CD4-positive, alpha-beta T cell treated with Interleukin-17A for 4 hours (primary cell): ENCODE measurements at regions not wholly inside any gene's neighbourhood (a gene's known extent, or its start where the extent isn't known, plus 50 kb on each side); places are given as distances from the start of the nearest gene placed in this dataset.
"Not testable (repeated sequence)": the region's sequence is repeated elsewhere in the genome, so short reads cannot be mapped to it uniquely, and the experiment has no call there.

Experiments used
- DNase-seq: peaks from one replicate; pipeline ENCODE4 v3.0.0-alpha.2; 2020; ENCODE audit warnings: mixed read lengths

DNA sequence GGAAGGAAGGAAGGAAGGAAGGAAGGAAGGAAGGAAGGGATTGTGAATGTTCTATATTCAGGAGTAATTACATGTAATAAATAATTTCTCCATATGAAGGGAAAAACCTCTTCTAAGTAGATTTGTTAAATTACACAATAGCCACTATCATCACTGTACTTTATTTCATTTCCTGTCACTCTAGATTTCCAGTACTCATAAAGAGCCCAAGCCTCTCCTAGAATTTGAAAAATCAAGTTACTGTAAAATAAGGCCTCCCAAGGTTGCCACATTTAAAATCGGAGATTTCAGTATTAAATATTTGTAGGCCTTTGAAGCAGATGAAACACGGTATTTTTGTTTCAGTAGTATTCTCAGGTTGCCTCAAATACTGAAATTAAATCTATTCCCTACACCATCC is 499.0 kb downstream of the CDH10 start:
- DNase-seq, result no peak

DNA sequence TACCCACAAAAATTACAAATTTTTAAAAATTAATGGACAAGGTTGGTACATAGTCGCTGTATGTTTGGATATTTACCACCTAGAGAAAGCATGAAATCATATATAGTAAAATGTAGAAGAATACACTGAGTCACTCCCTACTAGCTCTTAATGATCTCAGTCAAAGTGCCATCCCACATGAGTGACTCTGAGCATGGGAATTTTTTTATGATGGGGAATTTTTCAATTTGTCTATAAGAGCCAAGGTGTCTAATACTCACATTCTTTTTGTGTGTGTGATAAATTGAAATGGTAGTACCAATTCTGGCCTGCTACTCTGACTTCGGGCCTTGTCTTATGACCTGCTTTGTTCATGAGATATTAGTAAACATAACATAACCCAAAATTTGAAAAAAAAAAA is 483.2 kb downstream of the CDH10 start:
- no peak for DNase-seq

DNA sequence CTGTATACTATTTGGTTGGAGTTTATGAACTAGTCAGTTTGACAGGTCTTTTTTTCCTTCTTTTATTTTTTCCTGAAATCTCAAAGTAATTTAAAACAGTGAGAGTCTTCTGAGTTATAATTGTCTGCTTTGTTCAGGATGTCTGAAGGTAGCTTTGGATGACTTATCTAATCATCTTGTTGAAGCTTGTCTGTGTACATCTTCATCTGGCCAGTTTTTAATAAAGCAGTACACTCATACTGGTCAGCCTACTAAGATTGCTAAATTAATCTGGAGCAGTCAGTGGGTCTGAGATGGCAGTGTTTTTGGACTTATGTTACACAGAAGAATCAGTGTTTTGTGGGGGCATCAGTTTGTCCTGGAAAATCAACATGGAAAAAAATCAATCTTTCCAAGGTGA is 482.4 kb downstream of the CDH10 start:
- no peak for DNase-seq

DNA sequence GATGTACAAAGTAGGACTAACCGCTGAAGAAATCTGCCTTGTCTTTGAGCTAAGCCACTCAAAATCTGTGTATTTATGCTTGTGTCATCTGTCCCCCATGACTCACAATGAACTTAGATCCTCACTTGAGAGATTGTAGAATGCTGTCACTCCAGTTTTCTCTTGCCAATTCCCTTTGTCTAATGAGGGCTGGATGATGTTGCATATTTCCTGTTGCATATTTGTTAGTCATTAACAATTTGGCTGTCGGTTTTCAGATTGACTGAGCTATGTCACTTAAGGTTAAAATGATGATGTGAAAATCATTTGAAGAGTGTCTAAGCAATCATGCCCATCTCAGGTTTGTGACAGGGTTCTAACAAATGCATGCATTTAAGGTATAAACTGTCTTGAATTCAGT is 481.7 kb downstream of the CDH10 start:
- no peak for DNase-seq

DNA sequence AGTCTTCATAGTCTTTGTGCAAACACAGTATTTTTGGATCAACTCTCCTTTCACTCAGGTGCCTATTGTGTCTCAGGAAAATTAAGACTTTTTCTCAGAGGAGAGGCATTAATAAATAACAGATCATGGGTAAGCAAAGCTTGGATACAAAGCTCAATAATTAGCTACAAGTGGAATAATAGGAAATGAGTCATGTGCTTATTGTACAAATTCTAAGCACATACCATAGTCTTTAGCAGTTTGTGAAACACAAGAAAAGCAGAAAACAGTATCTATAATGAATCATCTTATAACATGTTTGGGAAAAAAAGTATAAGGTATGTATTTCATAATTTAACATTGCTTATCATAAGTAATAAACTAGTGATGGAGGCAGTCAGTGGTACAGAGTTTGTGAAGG is 477.0 kb downstream of the CDH10 start:
- no peak for DNase-seq

DNA sequence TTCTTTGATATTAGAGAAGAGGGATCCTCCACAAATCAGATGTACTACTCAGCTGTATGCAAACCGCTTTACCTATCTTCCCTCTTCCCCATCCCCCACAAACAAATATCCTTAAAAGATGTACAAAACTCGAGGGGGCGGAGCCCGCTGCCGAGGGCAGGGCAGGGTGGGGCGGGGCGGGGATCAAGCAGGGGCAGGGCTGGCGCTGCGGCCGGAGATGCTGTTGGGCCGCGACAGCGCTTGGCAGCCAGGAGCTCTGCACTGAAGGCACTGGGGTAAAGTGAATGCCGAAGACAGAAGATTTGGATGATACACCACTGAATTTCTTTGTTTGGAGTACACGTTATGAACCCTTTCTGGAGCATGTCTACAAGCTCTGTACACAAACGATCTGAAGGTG is 474.8 kb downstream of the CDH10 start:
- DNase-seq, result no peak

DNA sequence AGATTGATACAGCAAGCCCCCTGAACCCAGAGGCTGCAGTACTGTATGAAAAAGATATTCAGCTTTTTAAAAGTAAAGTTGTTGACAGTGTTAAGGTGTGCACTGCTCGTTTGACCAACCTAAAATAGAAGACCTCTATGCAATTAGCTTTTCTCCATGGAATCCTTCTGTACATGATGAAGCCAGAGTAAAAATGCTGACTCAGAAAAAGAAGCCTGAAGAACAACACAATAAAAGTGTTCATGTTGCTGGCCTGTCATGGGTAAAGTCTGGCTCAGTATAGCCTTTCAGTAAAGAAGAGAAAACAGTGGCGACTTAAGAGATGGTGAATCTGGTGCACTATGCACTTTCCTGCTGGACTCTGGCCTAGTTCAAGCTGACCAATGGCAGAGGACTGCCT is 473.8 kb downstream of the CDH10 start:
- not testable (repeated sequence) for DNase-seq

DNA sequence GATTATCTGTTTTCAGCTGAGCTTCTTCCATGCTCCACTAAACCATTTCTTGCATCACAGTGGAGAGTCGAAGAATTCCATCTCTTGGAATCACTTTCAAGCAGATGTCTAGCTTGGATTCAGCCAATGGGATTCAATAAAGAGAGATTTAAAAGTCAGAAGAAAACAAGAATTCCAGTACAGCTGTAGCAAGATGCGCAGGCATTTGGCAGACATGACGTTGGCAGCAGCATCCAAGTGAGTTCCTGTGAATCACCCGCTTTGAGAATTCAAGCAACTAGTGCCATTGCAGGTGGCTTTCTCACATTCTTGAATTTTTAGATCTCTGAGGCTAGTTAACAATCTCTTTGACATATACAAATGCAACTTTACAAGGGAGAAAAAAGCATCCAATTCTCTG is 467.0 kb downstream of the CDH10 start:
- DNase-seq, result no peak

DNA sequence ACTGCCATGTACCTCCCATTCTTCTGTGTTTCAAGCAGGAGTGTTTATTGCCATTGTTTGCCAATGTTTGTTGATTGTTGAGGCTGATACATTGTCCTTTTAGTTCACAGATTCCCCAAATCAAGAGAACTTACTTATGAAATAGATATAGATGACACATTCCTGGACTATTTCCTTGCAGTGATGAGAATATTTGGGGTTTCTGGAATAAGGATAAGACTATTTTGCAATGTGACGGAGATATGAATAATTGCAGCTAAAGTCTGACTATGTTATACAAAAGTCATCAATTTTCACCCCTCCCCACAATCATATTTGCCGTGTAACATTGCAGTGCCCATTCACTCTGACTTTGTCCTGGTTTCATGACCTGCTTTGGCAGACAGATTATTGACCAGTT is 460.8 kb downstream of the CDH10 start:
- no peak for DNase-seq

DNA sequence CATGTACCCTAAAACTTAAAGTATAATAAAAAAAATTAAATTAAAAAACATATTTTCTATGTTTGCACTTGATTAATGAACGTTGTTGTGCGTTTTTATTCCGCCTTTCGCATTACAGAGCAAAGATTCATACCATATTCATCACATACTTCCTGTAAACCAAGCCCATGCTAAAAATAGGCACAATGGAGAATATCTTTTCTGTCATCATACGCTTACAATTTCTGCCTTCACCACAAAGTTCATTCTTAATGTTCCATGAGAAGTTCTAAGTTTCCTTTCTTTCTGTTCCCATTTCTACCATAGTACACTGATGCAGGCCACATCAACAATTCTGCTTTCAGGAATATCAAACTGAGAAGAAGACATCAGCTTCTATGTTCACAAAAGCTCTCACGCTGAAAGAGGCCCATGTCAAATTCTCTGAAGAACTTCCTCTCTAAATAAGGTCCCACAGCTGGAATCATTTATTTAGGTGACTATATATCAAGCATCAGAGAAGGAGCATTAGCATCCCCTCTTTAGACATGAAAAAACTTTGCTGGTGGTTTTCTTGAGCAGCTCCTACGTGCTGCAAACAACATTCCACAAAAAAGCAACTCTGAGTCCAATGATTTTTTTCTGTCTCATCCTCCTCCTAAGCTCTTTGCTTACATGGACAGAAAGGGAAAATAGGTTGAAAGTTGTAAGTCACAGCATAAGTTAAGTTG is 456.4 kb downstream of the CDH10 start:
- no peak for DNase-seq

DNA sequence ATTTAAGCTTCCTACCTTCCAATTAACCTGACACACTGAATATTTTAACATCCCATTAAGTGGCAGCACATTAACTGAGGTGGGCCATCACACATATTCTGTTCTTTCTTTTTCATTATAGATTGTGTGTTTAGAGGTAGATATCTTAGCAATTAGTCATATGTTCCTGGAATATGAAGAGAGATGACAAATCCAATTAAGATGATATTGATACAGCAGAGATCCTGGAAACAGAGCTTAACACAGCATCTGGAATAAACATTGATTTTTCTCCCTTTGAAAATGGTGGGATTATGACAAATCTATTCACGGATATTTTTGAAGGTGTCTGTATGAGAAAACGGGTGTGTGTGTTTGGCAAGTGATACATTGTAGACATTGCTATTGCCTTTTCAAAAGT is 448.0 kb downstream of the CDH10 start:
- DNase-seq, result no peak

DNA sequence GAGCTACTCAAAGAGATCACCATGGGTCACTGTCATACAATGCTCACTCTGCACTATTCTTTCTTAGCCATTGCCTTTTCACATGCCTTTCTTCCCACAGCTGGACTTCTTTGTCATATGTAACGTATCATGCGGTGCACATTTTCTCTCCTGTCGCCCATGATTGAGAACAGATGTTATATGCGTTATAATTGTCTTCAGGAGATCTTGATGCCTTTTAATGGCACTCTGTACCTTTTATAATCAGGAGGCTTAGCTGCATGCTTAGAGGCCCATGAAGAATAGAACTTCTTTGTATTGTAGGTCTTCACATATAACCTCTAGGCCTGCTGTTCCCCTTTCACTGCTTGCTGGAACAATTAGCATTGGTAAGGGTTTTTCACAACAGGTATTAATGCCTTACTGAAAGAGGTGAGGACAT is 436.1 kb downstream of the CDH10 start:
- DNase-seq, result no peak

DNA sequence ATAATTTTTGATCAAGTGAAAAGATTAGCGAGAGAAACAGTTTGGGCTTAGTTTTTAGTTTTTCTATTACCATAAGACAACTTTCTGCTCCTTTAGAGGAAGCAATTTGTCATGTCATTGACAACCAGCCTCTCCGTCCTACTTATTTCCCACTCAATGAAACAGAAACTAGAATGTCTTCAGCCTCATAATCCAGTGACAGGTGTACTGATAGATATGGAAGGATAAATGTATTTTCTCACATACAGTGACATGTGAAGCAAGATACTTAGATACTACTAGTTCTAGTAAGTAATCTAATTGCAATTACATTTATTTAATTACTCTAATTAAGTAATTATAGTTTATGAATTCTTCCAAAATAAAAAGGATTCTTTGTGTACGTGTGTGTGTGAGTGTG is 429.7 kb downstream of the CDH10 start:
- DNase-seq, result no peak

DNA sequence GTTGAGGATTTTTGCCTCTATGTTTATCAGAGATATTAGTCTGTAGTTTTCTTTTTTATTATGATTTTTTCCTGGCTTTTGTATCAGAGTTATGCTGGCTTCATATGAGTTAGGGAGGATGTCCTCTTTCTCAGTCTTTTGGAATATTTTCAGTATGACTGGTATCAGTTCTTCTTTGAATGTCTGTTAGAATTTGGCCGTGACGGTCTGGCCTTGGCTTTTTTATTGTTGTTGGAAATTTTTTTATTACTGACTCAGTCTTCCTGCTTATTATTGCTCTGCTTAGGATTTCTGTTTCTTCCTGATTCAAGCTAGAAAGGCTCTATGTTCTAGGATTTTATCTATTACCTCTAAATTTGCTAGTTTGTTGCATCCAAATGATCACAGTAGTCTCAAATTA is 421.9 kb downstream of the CDH10 start:
- no peak for DNase-seq

DNA sequence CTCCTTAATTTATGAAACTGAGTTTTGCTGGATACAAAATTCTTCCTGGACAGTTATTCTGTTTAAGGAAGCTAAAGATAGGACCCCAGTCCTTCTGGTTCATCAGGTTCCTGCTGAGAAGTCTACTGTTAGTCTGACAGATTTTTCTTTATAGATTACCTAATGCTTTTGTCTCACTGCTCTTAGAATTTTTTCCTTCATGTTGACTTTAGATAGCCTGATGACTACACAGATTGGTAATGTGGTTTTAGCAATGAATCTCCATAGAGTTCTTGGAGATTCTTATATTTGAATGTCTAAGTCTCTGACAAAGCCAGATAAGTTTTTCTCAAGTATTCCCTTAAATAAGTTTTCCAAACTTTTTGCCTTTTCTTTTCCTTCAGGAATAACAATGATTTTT is 419.7 kb downstream of the CDH10 start:
- DNase-seq, result no peak

DNA sequence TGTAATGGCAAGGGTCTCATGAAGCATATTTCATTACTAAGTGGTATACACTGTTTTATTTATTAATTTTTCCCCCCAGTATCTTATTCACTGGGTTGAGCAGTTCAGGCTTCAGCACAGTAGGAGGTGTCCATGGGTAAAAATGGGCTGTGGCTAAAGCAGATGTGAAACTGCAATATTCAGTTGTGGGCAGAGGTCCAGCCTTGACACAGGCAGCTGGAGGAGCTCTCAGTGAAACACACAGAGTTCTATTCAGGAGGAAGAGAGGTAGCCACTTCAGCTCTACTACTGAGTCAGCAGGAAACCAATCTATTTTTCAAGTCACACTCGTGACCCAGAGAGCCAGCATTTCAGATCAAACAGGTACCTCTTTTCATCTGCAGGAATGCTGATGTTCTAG is 418.3 kb downstream of the CDH10 start:
- DNase-seq, result no peak

DNA sequence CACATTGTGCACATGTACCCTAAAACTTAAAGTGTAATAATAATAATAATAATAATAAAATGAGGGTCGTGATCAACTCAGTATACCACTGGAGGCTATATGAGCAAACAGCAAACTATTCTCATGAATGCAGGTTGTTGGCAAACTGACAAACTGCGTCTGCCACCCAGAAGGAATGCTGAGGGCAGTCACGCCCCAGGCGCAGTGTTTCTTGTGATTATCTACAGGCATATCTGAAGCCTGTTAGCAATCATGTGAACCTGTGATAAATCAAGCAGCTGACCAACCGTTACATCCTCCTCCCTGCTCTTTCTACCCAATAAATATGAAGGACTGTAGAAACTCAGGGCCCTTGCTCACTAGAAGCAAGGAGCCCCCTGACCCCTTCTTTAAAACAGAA is 416.9 kb downstream of the CDH10 start:
- DNase-seq, result not testable (repeated sequence)

DNA sequence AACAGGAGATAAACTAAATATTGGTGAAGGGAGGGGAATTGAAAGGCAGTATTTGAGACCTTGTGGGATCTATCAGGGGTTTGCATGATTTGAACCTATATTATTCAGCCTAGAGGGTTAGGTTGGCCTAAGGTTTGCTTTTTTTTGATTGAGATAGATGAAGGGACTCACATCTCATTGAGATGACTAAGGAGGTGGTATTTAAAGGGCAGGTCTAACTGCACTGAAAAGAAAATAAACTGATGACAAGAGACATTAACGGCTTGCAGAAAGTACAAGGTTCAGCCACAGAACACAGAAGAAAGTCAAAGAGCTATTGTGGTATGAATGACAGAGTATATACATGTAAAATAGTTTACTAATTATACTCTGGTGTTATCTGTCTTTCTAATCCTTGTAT is 412.7 kb downstream of the CDH10 start:
- DNase-seq, result no peak

DNA sequence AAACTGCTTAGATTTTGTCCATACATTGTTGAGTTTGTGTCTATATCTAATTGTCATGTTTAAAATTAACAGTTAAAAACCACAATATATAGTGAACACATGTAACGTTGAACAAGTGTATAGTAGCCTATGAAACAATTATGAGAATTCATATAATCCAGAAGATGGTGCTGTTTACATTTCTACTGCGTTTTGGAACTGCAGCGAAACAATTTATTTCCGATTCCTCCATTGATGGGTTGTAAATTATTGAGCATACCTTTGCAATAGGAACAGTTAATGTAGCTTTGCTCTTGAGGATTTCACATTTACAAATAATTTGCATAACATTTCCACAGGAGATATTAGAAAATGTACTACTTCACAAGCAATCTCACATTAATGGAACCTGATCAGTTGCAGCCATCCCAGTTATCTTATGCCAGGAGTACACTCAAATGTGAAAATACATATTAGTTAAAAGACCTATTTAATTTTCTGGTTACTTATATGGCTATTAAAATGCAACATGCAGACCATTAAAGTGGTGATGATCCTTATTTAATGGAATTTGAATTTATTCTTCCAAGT is 411.8 kb downstream of the CDH10 start:
- no peak for DNase-seq

DNA sequence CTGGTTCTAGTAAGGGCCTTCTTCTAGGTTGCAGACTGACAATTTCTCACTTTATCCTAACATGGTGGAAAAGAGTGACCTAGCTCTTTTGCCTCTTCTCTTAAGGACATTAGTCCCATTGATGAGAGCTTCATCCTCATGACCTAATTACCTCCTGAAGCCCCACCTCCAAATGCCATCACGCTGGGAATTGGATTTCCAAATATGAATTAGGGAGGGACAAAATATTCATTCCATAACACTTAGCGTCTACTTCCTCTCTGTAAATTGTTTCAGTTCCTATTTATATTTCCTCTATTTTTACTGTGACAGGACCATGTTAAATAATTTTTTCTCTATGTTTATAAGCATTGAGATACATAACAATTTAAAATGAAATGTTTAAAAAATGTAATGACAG is 408.8 kb downstream of the CDH10 start:
- no peak for DNase-seq

DNA sequence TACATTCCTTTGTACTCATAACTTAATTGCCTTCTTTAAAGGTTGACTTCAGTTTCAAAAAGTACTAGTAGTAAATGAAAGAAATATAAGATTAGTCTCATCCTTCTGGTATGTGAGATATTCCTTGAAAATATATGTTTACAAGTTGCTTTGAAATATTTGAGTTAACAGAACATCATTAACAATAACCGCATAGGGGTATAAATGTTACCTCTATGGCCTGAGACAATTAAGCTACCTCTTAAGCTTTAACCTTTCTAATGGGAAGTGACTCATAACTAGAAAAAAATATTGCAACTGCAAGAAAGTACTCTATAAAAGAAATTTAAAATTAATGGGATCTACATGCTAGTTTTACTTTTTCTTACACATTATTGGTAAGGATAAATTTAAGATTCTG is 399.0 kb downstream of the CDH10 start:
- DNase-seq, result no peak

DNA sequence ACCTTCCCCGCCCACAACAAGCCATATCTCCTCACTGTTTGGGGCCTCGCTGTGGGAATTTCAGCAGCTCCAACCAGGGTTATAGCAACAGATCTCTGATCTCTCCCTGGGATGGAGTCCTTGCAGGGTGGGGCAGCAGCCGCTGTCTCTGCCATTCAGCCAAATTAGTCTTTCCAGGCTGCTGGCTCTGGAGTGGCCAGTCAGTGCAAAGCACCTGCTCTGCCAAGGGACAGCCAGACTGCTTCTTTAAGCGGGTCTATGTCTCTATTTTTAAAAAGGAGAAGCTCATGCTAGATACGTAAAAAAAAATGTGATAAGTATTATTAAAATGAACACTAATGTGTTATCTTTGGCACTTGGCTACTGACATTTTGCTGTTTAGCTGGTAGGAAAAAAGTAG is 380.2 kb downstream of the CDH10 start:
- no peak for DNase-seq

DNA sequence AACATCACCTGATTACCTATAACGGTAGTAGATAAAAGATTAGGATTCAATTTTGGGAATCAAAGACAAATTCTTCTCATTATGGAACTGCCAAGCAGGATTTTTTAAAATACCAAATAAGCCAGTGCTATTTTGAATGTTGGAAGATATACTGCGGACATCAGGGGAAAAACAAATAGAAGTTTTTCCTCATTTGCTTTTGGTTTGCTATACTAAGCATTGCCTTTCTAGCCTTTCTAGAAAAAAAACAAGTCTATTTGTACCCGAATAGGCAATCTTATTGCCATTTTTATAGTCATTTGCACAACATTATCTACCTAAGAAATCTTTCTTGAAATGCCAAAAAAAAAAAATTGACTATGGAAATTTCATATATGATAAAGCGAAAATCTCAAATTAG is 379.5 kb downstream of the CDH10 start:
- DNase-seq, result no peak

DNA sequence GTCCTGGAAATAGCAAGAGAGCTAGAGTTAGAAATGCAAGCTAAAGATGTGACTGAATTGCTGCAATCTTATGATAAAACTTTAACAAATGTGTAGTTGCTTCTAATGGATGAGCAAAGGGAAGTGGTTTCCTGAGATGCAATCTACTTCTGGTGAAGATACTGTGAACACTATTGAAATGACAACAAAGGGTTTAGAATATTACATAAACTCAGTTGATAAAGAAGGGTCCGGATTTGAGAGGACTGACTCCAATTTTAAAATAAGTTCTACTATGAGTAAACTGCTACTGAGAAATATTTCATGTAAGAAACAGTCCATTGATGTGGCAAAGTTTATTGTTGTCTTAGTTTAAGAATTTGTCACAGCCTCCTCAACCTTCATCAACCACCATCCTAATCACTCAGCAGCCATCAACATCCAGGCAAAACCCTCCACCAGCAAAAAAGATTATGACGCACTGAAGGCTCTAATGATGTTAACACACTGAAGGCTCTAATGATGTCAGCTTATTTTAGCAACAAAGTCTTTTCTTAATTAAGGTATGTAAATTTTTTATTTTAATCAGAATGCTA is 376.2 kb downstream of the CDH10 start:
- DNase-seq, result no peak

DNA sequence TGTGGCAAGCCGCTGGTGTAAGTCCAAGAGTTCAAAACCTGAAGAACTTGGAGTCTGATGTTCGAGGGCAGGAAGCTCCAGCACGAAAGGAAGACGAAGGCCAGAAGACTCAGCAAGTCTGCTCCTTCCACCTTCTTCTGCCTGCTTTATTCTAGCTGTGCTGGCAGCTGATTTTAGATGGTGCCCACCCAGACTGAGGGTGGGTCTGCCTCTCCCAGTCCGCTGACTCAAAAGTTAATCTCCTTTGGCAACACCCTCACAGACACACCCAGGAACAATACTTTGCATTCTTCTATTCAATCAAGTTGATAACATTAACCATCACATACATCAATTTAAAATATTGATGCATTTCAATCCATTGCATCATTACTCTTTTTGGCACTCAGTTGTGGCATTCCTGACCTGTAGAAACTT is 373.1 kb downstream of the CDH10 start:
- not testable (repeated sequence) for DNase-seq
